Activated T-helper 17 cell treated with anti-CD3 and anti-CD28 coated beads, Interleukin-2, amount 50 U/mL, for 72 hours (primary cell): ENCODE measurements at regions not wholly inside any gene's neighbourhood (a gene's known extent, or its start where the extent isn't known, plus 50 kb on each side); places are given as distances from the start of the nearest gene placed in this dataset.
"Not testable (repeated sequence)": the region's sequence is repeated elsewhere in the genome, so short reads cannot be mapped to it uniquely, and the experiment has no call there.

Experiments used
- ATAC-seq: fragments of 150-1000 bp; cut with Tn5 transposase; replicated peaks from 2 replicates; pipeline ENCODE4 v1.10.0; 2021; ENCODE audit warnings: mild to moderate bottlenecking, moderate library complexity
- H3K27ac Mint-ChIP-seq: one replicate; pipeline ENCODE4 v1.8.0; 2022; ENCODE audit warnings: mixed read lengths
- H3K27me3 Mint-ChIP-seq: one replicate; pipeline ENCODE4 v1.8.0; 2022; ENCODE audit warnings: mixed read lengths
- H3K36me3 Mint-ChIP-seq: one replicate; pipeline ENCODE4 v1.8.0; 2022; ENCODE audit warnings: low read depth, mild to moderate bottlenecking, mixed read lengths
- H3K4me1 Mint-ChIP-seq: one replicate; pipeline ENCODE4 v1.8.0; 2022; ENCODE audit warnings: mixed read lengths
- H3K4me3 Mint-ChIP-seq: one replicate; pipeline ENCODE4 v1.8.0; 2022; ENCODE audit warnings: mild to moderate bottlenecking, mixed read lengths
- H3K9me3 Mint-ChIP-seq: one replicate; pipeline ENCODE4 v1.8.0; 2022; ENCODE audit warnings: mixed read lengths

DNA sequence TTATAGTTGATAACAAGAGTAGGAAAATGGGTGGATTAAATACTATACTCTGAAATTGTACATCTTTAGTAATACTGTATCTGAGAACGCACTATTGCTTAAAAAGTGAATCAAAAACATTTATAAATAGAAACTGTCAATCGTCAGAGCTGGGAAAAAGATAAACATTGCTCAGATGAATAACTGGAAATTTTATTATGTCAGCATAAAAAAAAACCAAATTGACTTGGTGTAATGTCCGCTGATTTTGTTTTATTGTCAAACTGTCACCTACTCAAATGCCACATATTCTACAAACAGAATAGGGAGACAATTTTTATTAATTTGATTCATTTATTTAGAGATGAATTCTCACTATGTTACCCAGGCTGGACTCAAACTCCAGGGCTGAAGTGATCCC lies 109.3 kb upstream of the TMTC1 start:
- Mint-ChIP-seq H3K9me3 (peaks cover 5% of the 10 kb centered on the region), H3K27ac (no peak overlapping the region), H3K4me3 (no peak overlapping the region), H3K27me3 (peaks cover 3% of the 10 kb centered on the region), H3K36me3 (no peaks in the 10 kb centered on the region), H3K4me1 (no peaks in the 10 kb centered on the region)
- no peak for ATAC-seq

GRCh38 chr12:29891792-29892191 lies 108.0 kb upstream of the TMTC1 start:
- Mint-ChIP-seq H3K36me3 (no peaks in the 10 kb centered on the region), H3K27ac (no peak overlapping the region), H3K27me3 (peaks cover 3% of the 10 kb centered on the region), H3K9me3 (peaks cover 5% of the 10 kb centered on the region), H3K4me1 (no peaks in the 10 kb centered on the region), H3K4me3 (no peak overlapping the region)
- no peak for ATAC-seq

DNA sequence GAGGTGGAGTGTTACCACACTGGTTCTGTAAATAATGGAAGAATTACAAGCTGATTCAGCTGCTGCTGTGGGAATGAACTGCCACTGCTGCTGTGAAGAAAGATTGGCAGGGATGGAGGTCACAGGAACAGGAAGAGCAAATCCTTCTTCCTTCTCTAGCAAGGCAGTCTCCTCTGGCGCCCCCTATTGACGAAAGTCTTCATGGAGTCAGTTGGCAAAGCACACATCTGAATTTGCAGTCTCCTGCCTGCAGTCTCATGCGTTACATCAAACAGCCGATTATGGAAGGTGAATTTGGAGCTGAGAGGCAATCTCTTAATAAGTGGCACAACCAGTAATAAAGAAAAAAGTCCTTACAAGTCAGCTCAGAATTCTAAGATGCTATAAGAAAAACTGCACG lies 106.0 kb upstream of the TMTC1 start:
- Mint-ChIP-seq H3K36me3 (no peaks in the 10 kb centered on the region), H3K4me3 (no peak overlapping the region), H3K4me1 (no peaks in the 10 kb centered on the region), H3K27ac (no peak overlapping the region), H3K27me3 (no peaks in the 10 kb centered on the region), H3K9me3 (peaks cover 2% of the 10 kb centered on the region)
- no peak for ATAC-seq

- no peaks in the 10 kb centered on the region for H3K27me3 Mint-ChIP-seq
- H3K36me3 Mint-ChIP-seq, result no peaks in the 10 kb centered on the region
- ATAC-seq, result no peak
- H3K27ac Mint-ChIP-seq, result no peak overlapping the region
- no peak overlapping the region for H3K4me3 Mint-ChIP-seq
- no peaks in the 10 kb centered on the region for H3K4me1 Mint-ChIP-seq
- H3K9me3 Mint-ChIP-seq, result peaks cover 4% of the 10 kb centered on the region
Measured at GRCh38 chr12:29888777-29889176, 105.0 kb upstream of the TMTC1 start.

- ATAC-seq, H3K27ac Mint-ChIP-seq: not testable (repeated sequence)
Measured at GRCh38 chr12:29884957-29885356, 101.2 kb upstream of the TMTC1 start.

DNA sequence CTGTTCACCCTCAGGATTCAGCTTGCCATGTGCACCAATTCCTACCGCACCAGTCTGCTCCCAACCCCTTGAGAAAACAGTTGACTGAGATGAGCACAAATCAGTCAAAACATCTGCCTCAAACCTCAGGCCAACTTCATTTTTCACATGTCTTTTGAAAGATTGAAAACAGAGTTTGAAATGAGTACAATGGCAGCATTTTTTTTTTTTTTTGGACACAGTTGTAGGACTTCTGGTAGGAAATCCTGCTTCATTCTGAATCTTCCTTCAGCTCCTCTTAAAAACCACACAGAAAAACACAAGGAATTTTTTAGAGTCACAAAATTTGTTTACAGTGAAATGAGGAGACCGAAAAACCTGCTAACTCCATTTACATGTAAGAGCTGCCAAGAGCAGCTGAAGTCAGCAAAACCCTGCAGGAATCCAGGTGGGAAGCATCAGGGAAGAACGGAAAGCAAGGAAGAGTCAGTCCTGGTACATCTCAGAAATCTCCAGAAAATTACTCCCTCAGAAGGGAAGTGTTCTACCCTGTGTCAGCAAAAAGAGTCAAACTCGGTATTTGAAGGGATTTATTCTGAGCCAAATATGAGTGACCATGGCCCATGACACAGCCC lies 100.3 kb upstream of the TMTC1 start:
- Mint-ChIP-seq H3K4me1 (no peaks in the 10 kb centered on the region), H3K9me3 (peaks cover 4% of the 10 kb centered on the region), H3K4me3 (no peak overlapping the region), H3K36me3 (no peaks in the 10 kb centered on the region), H3K27me3 (no peaks in the 10 kb centered on the region), H3K27ac (no peak overlapping the region)
- ATAC-seq, result no peak

More at GRCh38 chr12:29884957-29885356, 101.2 kb upstream of the TMTC1 start:
- H3K4me1 Mint-ChIP-seq, H3K27me3 Mint-ChIP-seq, H3K9me3 Mint-ChIP-seq, H3K4me3 Mint-ChIP-seq, H3K36me3 Mint-ChIP-seq: not testable (repeated sequence)

GRCh38 chr12:29883525-29883924 lies 99.8 kb upstream of the TMTC1 start:
- Mint-ChIP-seq H3K27ac (no peak overlapping the region), H3K9me3 (peaks cover 4% of the 10 kb centered on the region), H3K27me3 (no peaks in the 10 kb centered on the region), H3K36me3 (no peaks in the 10 kb centered on the region), H3K4me3 (no peak overlapping the region), H3K4me1 (no peaks in the 10 kb centered on the region)
- no peak for ATAC-seq

DNA sequence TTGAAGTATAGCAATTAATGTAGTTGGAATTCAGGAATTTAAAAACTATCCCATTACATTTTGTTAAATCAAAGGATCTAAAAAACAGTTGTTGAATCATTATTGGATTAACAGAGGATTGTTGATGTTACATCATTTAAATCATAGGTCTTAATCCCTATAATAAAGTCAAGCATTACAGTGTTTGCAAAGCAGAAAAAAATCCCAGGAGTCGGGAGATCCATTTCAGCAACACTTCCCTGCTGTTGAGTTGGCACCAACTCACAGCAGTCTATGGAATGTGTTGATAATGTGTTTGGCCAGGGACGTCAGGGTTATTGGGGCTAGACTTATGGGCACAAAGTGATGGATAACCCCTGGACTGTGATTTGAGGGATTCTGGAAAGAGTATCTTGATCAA lies 99.1 kb upstream of the TMTC1 start:
- Mint-ChIP-seq H3K9me3 (peaks cover 4% of the 10 kb centered on the region), H3K4me3 (no peak overlapping the region), H3K27me3 (no peaks in the 10 kb centered on the region), H3K27ac (no peak overlapping the region), H3K36me3 (no peaks in the 10 kb centered on the region), H3K4me1 (no peaks in the 10 kb centered on the region)
- no peak for ATAC-seq

GRCh38 chr12:29880987-29881386 lies 97.2 kb upstream of the TMTC1 start:
- no peak overlapping the region for H3K27ac Mint-ChIP-seq
- H3K36me3 Mint-ChIP-seq, result no peaks in the 10 kb centered on the region
- no peaks in the 10 kb centered on the region for H3K27me3 Mint-ChIP-seq
- H3K9me3 Mint-ChIP-seq, result peaks cover 4% of the 10 kb centered on the region
- no peak overlapping the region for H3K4me3 Mint-ChIP-seq
- H3K4me1 Mint-ChIP-seq, result no peaks in the 10 kb centered on the region
- ATAC-seq, result no peak

GRCh38 chr12:29879606-29880308 lies 96.0 kb upstream of the TMTC1 start:
- no peak for ATAC-seq

DNA sequence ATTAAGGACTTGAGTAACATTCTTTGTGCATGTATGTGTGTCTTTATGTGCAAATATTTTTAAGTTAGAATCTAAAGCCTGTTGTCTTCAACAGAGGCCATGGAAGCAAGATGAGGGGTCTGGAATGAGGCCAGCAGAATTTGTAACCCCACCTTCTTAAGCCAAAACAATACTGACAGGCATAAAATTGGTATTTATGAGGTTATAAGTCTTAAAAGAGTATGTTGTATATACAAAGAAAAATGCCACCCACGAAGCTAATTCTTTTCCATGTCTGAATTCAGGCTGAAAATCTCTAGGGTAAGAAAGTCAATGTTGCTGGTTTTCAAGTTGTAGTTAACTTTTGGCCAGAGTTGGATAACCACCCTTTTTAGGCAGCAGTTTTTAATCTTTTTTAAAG lies 86.2 kb upstream of the TMTC1 start:
- H3K9me3 Mint-ChIP-seq, result peaks cover 8% of the 10 kb centered on the region
- no peak overlapping the region for H3K27ac Mint-ChIP-seq
- ATAC-seq, result no peak
- H3K4me1 Mint-ChIP-seq, result no peaks in the 10 kb centered on the region
- H3K4me3 Mint-ChIP-seq, result no peak overlapping the region
- H3K36me3 Mint-ChIP-seq, result no peaks in the 10 kb centered on the region
- no peaks in the 10 kb centered on the region for H3K27me3 Mint-ChIP-seq

More at GRCh38 chr12:29879606-29880308, 96.0 kb upstream of the TMTC1 start:
- Mint-ChIP-seq H3K27ac (no peak overlapping the region), H3K9me3 (peaks cover 6% of the 10 kb centered on the region), H3K4me3 (no peak overlapping the region), H3K4me1 (no peaks in the 10 kb centered on the region), H3K27me3 (no peaks in the 10 kb centered on the region), H3K36me3 (no peaks in the 10 kb centered on the region)

DNA sequence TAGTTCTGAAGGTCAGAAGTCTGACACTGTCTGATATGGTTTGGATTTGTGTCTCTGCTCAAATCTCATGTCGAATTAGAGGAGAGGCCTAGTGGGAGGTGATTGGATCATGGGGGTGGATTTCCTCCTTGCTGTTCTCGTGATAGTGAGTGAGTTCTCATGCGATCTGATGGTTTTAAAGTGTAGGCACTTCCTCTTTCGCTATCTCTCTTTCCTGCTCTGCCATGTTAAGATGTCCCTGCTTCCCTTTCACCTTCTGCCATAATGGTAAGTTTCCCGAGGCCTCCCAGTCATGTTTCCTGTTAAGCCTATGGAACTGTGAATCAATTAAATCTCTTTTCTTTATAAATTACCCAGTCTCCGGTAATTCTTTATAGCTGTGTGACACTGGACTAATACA lies 84.1 kb upstream of the TMTC1 start:
- Mint-ChIP-seq H3K27me3 (no peaks in the 10 kb centered on the region), H3K4me1 (no peaks in the 10 kb centered on the region), H3K9me3 (peaks cover 11% of the 10 kb centered on the region), H3K4me3 (no peak overlapping the region), H3K36me3 (no peaks in the 10 kb centered on the region), H3K27ac (no peak overlapping the region)
- no peak for ATAC-seq

DNA sequence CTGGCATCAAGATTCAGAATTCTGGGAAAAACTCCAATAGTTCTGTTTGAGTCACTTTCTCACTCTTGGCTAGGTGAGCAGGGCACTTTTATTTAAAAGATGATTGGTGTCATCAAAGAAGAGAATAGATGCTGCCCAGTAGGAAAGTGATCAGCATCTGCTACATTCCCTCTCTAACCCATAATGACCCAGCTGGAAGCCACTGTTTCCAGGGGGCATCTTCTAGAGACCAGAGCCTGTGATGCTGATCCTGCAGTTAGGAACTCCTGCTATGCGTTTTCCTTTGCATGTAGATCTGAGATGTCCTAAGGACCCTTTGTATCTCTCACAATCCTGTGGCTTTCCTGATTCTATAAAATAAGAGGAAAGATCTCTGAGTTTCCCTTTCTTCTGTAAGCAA lies 79.9 kb upstream of the TMTC1 start:
- Mint-ChIP-seq H3K27ac (no peak overlapping the region), H3K36me3 (no peaks in the 10 kb centered on the region), H3K9me3 (peaks cover 11% of the 10 kb centered on the region), H3K4me3 (no peak overlapping the region), H3K27me3 (no peaks in the 10 kb centered on the region), H3K4me1 (no peaks in the 10 kb centered on the region)
- no peak for ATAC-seq

DNA sequence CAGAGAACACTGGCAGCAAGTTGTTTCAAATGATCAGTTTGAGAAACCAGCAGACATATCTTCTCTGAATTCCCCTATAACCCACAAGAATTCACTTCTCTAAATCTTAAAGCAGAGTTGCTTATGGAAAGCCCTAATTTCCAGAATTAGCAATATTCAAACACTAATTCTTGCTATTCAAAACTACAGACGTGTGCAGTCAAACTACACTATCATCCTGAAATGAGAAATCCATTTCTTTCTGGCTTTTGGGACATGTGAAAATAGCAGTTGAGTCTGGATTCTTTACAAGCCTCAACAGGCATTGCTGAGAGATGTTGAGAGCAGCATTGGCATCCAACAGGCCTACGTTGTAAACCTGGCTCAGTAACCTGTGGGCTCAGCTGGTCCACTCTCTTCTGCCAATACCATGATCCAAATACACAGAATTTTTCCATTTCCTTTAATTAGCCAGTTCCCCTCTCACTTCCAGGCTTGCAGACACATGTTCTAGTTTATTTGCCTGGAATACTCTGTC lies 74.6 kb upstream of the TMTC1 start:
- ATAC-seq, result no peak
- no peaks in the 10 kb centered on the region for H3K27me3 Mint-ChIP-seq
- no peaks in the 10 kb centered on the region for H3K9me3 Mint-ChIP-seq
- H3K4me1 Mint-ChIP-seq, result no peaks in the 10 kb centered on the region
- no peak overlapping the region for H3K4me3 Mint-ChIP-seq
- no peaks in the 10 kb centered on the region for H3K36me3 Mint-ChIP-seq
- H3K27ac Mint-ChIP-seq, result no peak overlapping the region

DNA sequence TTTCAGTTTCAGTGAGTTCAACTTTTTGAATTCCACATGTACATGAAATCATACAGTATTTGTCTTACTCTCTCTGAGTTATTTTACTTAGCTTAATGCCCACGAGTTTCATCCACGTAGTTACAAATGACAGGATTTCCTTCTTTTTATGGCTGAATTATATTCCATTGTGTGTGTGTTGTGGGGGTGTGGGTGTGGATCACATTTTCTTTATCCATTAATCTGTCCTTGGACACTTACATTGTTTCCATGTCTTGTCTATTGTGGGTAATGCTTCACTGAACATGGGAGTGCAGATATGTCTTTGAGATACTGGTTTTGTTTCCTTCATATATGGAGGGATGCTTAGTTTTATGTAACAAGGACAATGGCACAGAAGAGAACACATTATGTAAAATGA lies 63.5 kb upstream of the TMTC1 start:
- ATAC-seq, result no peak
- no peak overlapping the region for H3K27ac Mint-ChIP-seq
- H3K36me3 Mint-ChIP-seq, result no peaks in the 10 kb centered on the region

More for the DNA sequence above, 63.5 kb upstream of the TMTC1 start:
- Mint-ChIP-seq H3K9me3 (peaks cover 15% of the 10 kb centered on the region), H3K27me3 (no peaks in the 10 kb centered on the region), H3K4me3 (no peak overlapping the region), H3K4me1 (no peaks in the 10 kb centered on the region)
